Dedifferentiated amniotic fluid mesenchymal stem cell (primary cell): ENCODE measurements at regions not wholly inside any gene's neighbourhood (a gene's known extent, or its start where the extent isn't known, plus 50 kb on each side); places are given as distances from the start of the nearest gene placed in this dataset.

Source experiments
- DNase-seq: peaks from one replicate; pipeline ENCODE4 v3.0.0-alpha.2; 2016; ENCODE audit errors: extremely low spot score

DNA sequence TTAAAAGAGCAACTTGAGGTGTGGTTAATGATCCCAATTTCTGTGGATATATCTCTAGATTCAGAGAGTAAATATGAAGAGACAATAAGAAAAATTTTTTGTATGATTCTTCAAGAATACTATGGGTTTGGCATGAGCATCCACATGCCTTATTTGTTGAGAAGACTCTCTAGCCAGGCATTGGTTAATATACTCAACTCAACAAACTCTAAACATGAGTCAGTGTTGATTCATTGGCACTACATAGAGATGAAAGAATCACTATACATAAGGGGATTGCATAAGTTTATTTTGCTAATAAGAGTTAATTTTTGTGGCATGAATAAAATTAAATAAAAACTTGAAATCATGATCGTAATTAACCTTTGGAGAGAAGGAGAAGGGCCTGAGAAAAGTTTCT, 930.2 kb upstream of the LRRTM1 start:
- no peak for DNase-seq

GRCh38 chr2:81225756-81226155, 921.2 kb upstream of the LRRTM1 start:
- no peak for DNase-seq

DNA sequence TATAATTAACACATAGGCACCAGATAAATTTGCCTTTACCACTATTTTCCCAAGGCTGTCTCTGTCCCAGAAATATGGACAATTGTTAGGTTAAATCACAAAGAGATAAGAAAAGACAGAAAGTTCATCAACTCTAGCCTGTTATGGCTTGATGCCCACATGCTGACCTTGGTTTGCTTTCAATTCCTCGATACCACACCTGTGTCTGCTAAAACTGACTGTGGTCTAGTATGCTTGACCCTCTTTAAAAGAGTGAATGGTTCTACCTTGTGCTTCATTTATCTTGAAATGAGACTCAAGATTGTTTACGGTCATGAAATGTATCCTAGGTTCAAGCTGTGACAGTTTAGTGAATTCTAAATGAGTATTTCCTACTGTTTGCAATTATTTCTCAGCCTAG, 909.0 kb upstream of the LRRTM1 start:
- no peak for DNase-seq

DNA sequence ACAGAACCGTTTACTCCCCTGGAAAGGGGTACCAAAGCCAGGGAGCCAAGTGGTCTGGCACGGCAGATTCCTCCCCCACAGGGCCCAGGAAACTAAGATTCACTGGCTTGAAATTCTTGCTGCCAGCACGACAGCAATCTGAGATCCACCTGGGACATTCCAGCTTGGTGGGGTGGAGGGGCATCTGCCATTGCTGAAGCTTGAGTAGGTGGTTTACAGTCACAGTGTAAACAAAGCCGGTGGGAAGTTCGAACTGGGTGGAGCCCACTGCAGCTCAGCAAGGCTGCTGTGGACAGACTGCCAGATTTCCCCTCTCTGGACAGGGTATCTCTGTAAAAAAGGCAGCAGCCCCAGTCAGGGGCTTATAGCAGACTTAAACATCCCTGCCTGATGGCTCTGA, 901.7 kb upstream of the LRRTM1 start:
- no peak for DNase-seq

DNA sequence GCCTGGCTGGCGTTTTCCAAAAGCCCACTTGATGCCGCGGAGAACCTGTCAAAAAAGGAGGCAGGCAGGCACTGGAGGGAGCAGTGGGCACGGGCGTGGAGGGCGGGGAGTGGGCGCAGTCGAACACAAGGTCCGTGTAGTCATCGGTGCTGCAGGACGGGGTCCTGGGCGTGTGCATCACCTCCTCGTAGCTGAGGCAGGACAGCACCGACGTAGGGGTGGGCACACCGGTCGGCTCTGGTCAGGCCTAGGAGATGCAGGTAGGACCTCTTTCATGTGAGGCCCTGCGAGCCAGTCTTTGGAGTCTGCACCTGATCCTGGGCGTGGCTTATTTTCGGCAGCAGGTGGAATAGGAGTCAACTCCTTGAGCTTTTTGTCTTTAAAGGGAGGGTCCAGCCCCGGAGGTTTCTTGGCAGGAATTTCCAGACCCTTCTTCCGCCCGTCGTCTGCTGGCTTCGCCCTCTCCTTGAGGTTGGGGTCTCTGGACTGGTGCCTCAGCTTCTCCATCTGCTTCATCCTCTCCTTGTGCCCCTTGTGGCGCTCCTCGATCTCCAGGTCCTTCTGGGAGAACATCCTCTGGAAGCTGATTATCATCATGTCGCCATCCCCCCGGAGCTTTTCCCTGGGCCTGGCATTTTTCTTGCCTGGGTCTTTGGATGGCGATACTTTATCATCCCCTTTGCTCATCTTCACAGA, 892.5 kb upstream of the LRRTM1 start:
- DNase-seq = no peak

GRCh38 chr2:81196383-81196851, 891.9 kb upstream of the LRRTM1 start:
- DNase-seq = no peak

GRCh38 chr2:81195774-81196382, 891.3 kb upstream of the LRRTM1 start:
- no peak for DNase-seq

GRCh38 chr2:81195017-81195773, 890.6 kb upstream of the LRRTM1 start:
- DNase-seq = no peak

DNA sequence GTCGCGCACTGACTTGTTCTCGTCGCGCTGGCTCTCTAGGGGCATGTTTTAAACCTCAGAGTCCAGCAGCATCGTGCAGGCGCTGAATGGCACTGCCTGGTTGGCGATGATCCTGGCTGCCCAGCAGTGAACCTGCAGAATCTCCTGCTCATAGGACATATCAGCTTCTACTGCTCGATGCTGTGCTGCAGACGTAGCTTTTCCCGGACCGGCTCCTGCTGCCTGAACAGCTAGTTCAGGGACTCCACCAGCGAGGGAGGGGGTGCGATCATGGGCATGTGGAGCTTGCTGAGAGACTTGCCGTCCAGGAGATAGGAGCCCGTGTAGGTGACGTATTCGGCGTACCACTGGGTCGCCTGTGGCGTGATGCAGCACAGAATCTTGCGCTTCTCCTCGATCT, 890.0 kb upstream of the LRRTM1 start:
- no peak for DNase-seq

GRCh38 chr2:81194176-81194575, 889.6 kb upstream of the LRRTM1 start:
- DNase-seq = no peak

DNA sequence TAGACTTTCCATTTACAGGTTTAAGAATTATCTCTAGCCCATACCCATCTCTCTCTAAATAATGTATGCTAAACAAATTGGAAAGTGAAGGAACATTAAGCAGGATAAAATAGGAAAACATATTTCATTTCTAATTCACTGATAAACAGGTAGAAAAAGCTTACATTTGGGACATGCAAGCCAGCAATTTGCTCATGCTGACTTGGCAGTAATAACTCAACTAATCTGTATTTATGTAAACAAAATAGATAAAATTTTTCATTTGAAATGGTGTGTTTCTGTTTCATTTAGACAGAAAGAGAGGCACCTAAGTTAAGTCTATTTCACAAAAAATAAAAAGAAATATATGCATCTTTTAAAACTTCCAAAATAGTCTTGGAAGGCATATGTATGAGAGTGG, 877.3 kb upstream of the LRRTM1 start:
- no peak for DNase-seq

GRCh38 chr2:81171447-81171846, 866.9 kb upstream of the LRRTM1 start:
- no peak for DNase-seq

DNA sequence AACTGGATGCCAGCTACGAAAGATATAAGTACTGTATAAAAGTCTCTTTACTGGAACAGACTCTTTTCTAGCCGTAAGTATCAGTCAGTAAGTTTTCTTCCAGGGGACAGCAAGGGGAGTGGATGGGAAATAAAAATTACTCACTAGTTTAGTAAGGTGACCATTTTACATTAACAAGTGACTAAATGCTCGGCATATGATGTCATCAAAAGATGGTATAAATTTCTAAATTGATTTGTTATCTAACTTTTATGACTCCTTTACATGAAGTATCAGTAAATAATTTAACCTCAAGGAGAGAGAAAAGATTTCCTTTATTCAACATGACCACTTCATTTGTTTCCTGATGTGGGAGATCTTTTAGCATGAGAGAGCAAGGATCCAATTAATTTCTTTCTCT, 859.0 kb upstream of the LRRTM1 start:
- DNase-seq = no peak

DNA sequence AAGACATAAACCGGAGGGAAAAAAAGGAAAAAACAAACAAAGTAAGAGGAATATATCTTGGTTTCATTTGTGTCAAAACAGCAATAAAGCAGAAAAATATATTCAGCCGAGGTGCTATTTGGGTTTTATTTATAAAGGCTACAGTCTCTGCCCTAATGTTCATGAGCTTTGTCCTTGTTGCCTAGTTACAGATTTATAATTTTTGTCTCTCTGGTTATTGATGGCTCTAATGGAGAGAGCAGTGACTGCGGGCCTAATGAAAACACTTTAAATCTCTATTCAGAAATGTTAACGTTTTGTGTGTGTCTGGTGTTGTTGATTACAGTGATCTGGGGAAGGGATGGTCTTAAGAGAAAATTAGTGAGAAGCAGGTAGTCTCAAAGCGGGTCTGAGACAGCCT, 854.0 kb upstream of the LRRTM1 start:
- DNase-seq = no peak

DNA sequence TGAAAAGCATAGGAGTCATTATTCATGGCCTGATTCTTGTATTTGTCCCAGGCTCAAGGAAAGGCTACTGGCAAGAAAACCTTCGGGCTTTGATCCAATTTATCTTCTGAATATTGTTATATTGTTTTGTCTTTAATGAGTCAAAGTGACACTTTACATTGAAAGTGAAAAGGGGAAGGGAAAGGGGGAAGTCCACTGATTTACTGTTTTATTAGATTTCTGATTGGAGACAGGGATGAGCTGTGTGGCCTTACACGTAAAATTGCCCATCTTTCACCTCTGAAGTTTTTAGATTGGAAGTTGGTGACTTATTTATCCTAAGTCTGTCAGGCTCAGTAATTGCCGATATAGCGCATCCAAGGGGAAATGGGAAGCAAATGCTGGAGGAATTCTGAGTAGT, 843.8 kb upstream of the LRRTM1 start:
- DNase-seq = no peak

GRCh38 chr2:81136296-81136695, 831.7 kb upstream of the LRRTM1 start:
- no peak for DNase-seq

- DNase-seq = no peak
Measured at GRCh38 chr2:81097361-81097760, 792.8 kb upstream of the LRRTM1 start.

- no peak for DNase-seq
Measured at GRCh38 chr2:81093031-81093430, 788.5 kb upstream of the LRRTM1 start.

GRCh38 chr2:81087646-81088045, 783.1 kb upstream of the LRRTM1 start:
- DNase-seq = no peak

DNA sequence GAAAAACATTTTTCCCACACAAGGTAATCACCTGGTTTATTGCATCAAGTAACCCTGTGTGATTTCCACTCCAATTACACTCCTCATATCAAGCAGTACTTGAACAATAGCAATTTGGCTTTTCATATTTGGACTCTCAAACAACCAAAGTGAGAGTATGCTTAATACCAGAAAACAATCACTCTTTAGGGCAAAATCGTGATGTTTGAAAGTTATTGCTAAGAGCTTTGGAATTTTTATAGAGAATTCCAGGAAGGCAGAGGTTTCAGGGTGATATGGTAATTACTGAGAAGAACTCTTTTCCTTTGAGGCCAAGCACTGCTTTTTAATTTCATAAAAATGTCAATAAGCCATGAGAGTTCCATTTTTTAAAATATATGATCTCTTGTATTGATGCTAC, 779.5 kb upstream of the LRRTM1 start:
- DNase-seq = no peak

- DNase-seq = no peak
Measured at GRCh38 chr2:81078631-81079030, 774.1 kb upstream of the LRRTM1 start.

GRCh38 chr2:81078102-81078501, 773.5 kb upstream of the LRRTM1 start:
- no peak for DNase-seq

DNA sequence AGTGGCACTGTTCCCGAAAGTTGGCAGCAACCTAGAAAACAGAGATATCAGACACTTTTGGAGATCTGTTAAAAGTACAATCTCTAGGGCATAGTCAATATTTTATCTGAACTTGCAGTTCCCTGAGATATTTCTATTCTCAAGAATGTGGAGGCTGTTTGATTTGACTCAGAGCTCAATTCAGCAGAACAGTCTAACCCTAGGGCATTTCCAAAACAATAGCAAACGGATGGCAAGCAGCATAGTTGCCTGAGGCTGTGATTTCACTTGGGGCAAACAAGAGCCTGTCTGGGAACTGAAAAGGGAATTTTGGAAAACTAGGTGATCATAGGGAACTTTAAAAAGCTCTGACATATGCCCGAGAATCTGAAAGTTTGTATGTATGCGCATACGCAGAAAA, 772.8 kb upstream of the LRRTM1 start:
- DNase-seq = no peak
